PC-3 (cell line): ENCODE measurements at regions not wholly inside any gene's neighbourhood (a gene's known extent, or its start where the extent isn't known, plus 50 kb on each side); places are given as distances from the start of the nearest gene placed in this dataset.
"Not testable (repeated sequence)": the region's sequence is repeated elsewhere in the genome, so short reads cannot be mapped to it uniquely, and the experiment has no call there.

Experiments
- EZH2 ChIP-seq: fragments of 300-600 bp; sonication (generic); IDR thresholded peaks from one replicate; pipeline ENCODE4 v1.6.1; 2017; ENCODE audit warnings: antibody characterized with exemption, mild to moderate bottlenecking, low read length; ENCODE audit not compliant: unreplicated experiment
- TF ChIP-seq, protein P1 (sequence below): fragments of 300-600 bp; sonication (generic); conservative IDR thresholded peaks from 2 replicates; pipeline ENCODE4 v1.5.1; 2017; ENCODE audit warnings: antibody characterized with exemption, low read depth, mild to moderate bottlenecking, low read length

- TF ChIP-seq, protein P1, sequence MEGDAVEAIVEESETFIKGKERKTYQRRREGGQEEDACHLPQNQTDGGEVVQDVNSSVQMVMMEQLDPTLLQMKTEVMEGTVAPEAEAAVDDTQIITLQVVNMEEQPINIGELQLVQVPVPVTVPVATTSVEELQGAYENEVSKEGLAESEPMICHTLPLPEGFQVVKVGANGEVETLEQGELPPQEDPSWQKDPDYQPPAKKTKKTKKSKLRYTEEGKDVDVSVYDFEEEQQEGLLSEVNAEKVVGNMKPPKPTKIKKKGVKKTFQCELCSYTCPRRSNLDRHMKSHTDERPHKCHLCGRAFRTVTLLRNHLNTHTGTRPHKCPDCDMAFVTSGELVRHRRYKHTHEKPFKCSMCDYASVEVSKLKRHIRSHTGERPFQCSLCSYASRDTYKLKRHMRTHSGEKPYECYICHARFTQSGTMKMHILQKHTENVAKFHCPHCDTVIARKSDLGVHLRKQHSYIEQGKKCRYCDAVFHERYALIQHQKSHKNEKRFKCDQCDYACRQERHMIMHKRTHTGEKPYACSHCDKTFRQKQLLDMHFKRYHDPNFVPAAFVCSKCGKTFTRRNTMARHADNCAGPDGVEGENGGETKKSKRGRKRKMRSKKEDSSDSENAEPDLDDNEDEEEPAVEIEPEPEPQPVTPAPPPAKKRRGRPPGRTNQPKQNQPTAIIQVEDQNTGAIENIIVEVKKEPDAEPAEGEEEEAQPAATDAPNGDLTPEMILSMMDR: not testable (repeated sequence)
- TF ChIP-seq EZH2: not testable (repeated sequence)
Measured at GRCh38 chr22:23424551-23425068, 155.5 kb downstream of the IGLL1 start.
